Pancreas (tissue), 10 donors: ENCODE measurements at regions not wholly inside any gene's neighbourhood (a gene's known extent, or its start where the extent isn't known, plus 50 kb on each side); places are given as distances from the start of the nearest gene placed in this dataset.
A peak's percentile ranks its signal among the peaks of the same experiment; 100 is the strongest.
"Not testable (repeated sequence)": the region's sequence is repeated elsewhere in the genome, so short reads cannot be mapped to it uniquely, and the experiment has no call there.

Experiments
- ATAC-seq, 4 donors: fragments of 200-7000 bp; cut with Tn5 transposase; one replicate each; pipeline versions ENCODE4 v1.8.0 to v1.9.1; 2020; ENCODE audit warnings: mild to moderate bottlenecking in 4 of 4, moderate library complexity in 4 of 4
- DNase-seq, 6 donors: peaks; one replicate each; pipeline ENCODE4 v3.0.0-alpha.2; 2020
- FAIRE-seq: peaks from 2 replicates; lab custom pipeline; 2012; peaks lifted over from hg19 to GRCh38; lab: Jason Lieb, UNC
- H3K27ac ChIP-seq, 4 donors: fragments of 200-600 bp; sonication (generic); 1 replicate in 3 of 4; 2 replicates in 1 of 4; pipeline versions ENCODE4 v1.5.0 to v1.8.0; 2020
- H3K27me3 ChIP-seq, 4 donors: fragments of 200-600 bp; one replicate each; pipeline ENCODE4 v1.8.0; 2021
- H3K36me3 ChIP-seq, 3 donors: fragments of 200-600 bp; sonication (generic) in 1 of 3; one replicate each; pipeline versions ENCODE4 v1.5.0 to v1.8.0; 2020 to 2021
- H3K4me1 ChIP-seq, 3 donors: fragments of 200-600 bp; one replicate each; pipeline ENCODE4 v1.8.0; 2021
- H3K4me3 ChIP-seq, 4 donors: fragments of 200-600 bp; sonication (generic) in 2 of 4; one replicate each; pipeline versions ENCODE4 v1.5.0 to v1.8.0; 2020 to 2021
- H3K9me3 ChIP-seq, 4 donors: fragments of 200-600 bp; one replicate each; pipeline ENCODE4 v1.8.0; 2021
- WGBS, 2 donors: extraction: QIAGEN DNeasy Blood & Tissue Kit; methylation state at CpG; one replicate each; pipeline ENCODE4 v1.1.7; 2013; 5-methylcytosine and 5-hydroxymethylcytosine counted together
- intact Hi-C, 3 donors: fragments of 100-400 bp; cut with DNase I; formaldehyde crosslinking; loops; one replicate each; pipeline versions ENCODE4 v1.11.1 to v1.14.2; 2022
- TF ChIP-seq, protein P1 (sequence below), 4 donors: fragments of 200-600 bp; sonication (generic) in 3 of 4; IDR thresholded peaks; one replicate each; pipeline versions ENCODE4 v1.5.0 to v1.8.0; 2021; ENCODE audit warnings: antibody characterized with exemption in 4 of 4
- donor health status: healthy with polysubstance abuse.
- donor health status: DM: no; HTN: no; CAD: no; lungs with moderate emphysema.
- donor health status: DM: no; HTN: no; CAD: no.
- donor health status: control.
- donor health status: control.
- donor health status: Bipolar disorder and iron deficiency.
- donor health status: DM: yes; HTN: yes; CAD: no.
- donor health status: DM: no; HTN: no; CAD: no.
- donor health status: DM: no; HTN: no; CAD: no.
- donor health status: DM: yes; HTN: yes; CAD: no.

DNA sequence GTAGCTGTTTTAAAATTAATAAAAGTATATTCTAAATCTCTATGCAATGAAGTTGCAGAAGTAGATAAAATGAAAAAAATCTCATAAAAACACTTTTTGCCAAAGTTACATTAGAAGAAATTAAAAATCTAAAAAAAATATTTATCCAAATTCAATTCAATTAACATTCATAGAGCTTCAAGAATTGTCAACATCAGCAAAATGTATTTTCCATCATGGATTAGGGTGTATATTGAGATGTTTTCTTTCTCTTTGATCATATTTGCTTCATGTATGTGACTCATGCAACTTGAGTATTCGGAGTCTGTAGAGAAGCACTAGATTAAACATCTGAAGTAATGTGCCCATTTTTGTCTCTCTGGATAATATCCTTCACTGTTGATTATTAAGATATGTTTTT lies 415.3 kb upstream of the FAM174A start:
- peak; percentile 47 for FAIRE-seq

DNA sequence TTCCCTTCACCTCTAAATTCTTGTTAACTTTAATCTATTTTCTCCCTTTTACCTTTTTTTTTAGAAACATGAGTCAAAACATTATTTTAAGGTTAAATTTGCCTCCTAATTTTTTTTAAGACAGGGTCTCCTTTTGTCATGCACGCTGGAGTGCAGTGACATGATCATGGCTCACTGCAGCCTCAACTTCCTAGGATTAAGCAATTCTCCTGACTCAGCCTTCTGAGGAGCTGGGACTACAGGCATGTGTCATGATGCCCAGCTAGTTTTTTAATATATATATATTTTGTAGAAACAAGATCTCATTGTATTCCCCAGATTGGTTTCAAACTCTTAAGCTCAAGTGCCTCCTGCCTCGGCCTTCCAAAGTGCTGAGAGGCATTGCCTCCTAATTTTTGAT lies 424.7 kb upstream of the FAM174A start:
- no peaks in the 10 kb centered on the region for H3K9me3 ChIP-seq
- no peaks in the 10 kb centered on the region for H3K27me3 ChIP-seq
- TF ChIP-seq, protein P1, sequence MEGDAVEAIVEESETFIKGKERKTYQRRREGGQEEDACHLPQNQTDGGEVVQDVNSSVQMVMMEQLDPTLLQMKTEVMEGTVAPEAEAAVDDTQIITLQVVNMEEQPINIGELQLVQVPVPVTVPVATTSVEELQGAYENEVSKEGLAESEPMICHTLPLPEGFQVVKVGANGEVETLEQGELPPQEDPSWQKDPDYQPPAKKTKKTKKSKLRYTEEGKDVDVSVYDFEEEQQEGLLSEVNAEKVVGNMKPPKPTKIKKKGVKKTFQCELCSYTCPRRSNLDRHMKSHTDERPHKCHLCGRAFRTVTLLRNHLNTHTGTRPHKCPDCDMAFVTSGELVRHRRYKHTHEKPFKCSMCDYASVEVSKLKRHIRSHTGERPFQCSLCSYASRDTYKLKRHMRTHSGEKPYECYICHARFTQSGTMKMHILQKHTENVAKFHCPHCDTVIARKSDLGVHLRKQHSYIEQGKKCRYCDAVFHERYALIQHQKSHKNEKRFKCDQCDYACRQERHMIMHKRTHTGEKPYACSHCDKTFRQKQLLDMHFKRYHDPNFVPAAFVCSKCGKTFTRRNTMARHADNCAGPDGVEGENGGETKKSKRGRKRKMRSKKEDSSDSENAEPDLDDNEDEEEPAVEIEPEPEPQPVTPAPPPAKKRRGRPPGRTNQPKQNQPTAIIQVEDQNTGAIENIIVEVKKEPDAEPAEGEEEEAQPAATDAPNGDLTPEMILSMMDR (IDR thresholded peaks at IDR 0.05): no peak
- no peak overlapping the region for H3K27ac ChIP-seq
- WGBS, 2 donors: 48 to 70% methylated on average over 2 of the region's 2 CpGs
- DNase-seq (no peak), FAIRE-seq (no peak), ATAC-seq (no peak)
- no peaks in the 10 kb centered on the region for H3K4me1 ChIP-seq
- H3K4me3 ChIP-seq: no peak overlapping the region
- no peaks in the 10 kb centered on the region for H3K36me3 ChIP-seq
- intact Hi-C loops: no loop called here

More for the DNA sequence above, 415.3 kb upstream of the FAM174A start:
- H3K4me3 ChIP-seq: no peak overlapping the region
- H3K27ac ChIP-seq: no peak overlapping the region
- TF ChIP-seq, protein P1 (IDR thresholded peaks at IDR 0.05): no peak
- intact Hi-C loops: no loop called here
- no peaks in the 10 kb centered on the region for H3K4me1 ChIP-seq
- WGBS, 2 donors: 88 to 89% methylated on average over 1 of the region's 1 CpG
- no peaks in the 10 kb centered on the region for H3K27me3 ChIP-seq
- DNase-seq: no peak
- H3K9me3 ChIP-seq: no peaks in the 10 kb centered on the region
- no peaks in the 10 kb centered on the region for H3K36me3 ChIP-seq
- ATAC-seq: no peak

DNA sequence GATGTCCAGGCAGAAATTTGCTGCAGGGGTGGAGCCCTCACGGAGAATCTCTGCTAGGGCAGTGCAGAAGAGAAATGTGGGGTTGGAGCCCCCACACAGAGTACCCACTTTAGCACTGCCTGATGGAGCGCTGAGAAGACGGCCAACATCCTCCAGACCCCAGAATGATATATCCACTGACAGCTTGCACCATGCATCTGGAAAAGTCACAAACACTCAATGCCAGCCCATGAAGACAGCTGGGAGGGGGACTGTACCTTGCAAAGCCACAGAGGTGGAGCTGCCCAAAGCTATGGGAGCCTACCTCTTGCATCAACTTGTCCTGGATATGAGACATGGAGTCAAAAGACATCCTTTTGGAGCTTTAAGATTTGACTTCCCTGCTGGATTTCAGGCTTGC lies 426.3 kb upstream of the FAM174A start:
- H3K27me3 ChIP-seq: no peaks in the 10 kb centered on the region
- intact Hi-C loops: no loop called here
- no peak overlapping the region for H3K27ac ChIP-seq
- TF ChIP-seq, protein P1 (IDR thresholded peaks at IDR 0.05): no peak
- no peaks in the 10 kb centered on the region for H3K4me1 ChIP-seq
- H3K4me3 ChIP-seq: no peak overlapping the region
- DNase-seq (peak in 1 of 6 donors; percentile 6), FAIRE-seq (no peak), ATAC-seq (no peak)
- no peaks in the 10 kb centered on the region for H3K9me3 ChIP-seq
- H3K36me3 ChIP-seq: no peaks in the 10 kb centered on the region
- 55 to 57% methylated on average over 3 of the region's 3 CpGs for WGBS, 2 donors

DNA sequence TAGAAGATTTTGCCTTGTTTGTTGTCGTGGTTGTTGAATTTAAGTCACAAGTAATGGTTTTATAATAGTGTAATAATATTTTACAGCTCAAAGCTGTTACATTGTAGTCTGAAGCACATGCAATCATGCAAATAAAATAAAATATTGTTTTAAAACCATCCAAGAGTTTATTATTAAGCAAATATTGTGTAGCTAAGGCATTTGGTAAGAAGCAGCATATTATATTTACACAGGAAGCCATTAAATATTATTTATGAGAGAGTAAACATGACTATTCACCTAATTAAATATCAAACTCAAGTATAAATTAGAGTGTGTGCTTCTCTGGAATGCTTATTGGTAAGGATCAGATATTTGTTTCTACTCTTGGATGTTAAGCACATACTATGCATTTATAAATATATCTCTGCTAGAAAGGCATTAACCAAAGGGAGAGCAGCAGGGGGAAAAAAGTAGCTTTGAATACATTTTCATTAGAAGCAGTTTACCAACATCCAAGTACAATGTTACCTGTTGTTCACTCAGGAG lies 431.5 kb upstream of the FAM174A start:
- ATAC-seq, FAIRE-seq, H3K9me3 ChIP-seq, DNase-seq, intact Hi-C loops, H3K4me3 ChIP-seq, H3K36me3 ChIP-seq, H3K4me1 ChIP-seq, H3K27me3 ChIP-seq, H3K27ac ChIP-seq: not testable (repeated sequence)
- WGBS, 2 donors: 36 to 44% methylated on average over 1 of the region's 1 CpG

DNA sequence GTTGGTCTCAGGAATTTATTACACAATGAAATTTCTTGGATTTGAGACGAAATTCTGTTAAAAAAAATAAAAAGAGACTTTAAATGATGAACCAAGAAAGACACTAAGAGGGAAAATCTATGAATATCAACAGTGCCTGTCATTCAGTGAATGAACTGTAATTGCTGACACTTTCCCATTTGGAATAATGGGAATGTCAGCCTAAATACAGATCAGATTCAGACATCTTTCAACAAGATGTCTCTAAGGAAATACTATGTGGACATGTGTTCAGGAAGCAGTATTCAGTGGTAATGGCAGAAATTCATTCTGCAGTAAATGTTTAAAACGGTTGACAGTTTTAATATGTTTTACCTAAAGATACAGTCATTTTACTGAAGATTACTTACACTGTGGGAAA lies 433.7 kb upstream of the FAM174A start:
- H3K36me3 ChIP-seq, H3K4me1 ChIP-seq, H3K4me3 ChIP-seq, H3K27ac ChIP-seq, ATAC-seq, H3K9me3 ChIP-seq, H3K27me3 ChIP-seq, intact Hi-C loops, DNase-seq: not testable (repeated sequence)
- FAIRE-seq: peak; percentile 47
- WGBS, 2 donors: 54 to 62% methylated on average over 2 of the region's 2 CpGs

DNA sequence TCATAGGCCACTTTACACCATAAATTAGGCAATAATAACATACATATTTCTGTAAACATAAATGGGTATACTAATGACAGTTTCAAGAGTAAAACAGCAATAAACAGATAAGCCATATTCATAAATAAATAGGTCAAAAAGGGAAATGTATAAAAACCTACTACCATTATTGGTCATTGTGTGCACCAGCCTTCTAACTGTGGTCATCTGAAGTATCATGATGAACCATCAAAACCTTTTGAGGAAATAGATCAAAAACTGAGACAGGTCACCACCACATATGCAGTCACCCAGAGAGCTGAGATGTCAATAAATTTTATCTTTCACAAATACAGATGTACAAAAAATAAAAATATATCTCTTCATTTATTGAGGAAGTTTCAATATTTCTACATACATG lies 438.8 kb upstream of the FAM174A start:
- H3K27me3 ChIP-seq, H3K9me3 ChIP-seq, H3K36me3 ChIP-seq, H3K4me1 ChIP-seq, H3K4me3 ChIP-seq, H3K27ac ChIP-seq, DNase-seq, intact Hi-C loops, ATAC-seq: not testable (repeated sequence)
- FAIRE-seq: peak; percentile 87

DNA sequence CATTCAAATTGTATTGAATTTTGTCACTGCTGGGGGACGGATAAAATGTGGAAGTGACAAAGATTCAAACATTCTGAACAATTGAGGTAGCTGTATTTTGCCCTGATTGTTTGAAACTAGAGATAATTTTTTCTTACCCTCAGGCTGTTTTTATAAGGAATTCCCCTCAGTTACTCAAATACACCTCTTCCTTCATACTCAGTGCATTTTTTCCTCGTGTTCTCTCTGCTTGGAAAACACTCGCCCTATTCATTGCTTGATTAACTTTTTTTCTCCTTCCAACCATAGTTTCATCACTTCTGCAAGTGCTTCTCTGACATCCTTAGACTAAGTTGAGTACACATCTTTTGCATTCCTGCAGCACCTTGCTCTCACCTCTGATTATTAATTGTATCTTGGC lies 454.5 kb upstream of the FAM174A start:
- H3K27me3 ChIP-seq, ATAC-seq, H3K36me3 ChIP-seq, FAIRE-seq, DNase-seq, H3K9me3 ChIP-seq, intact Hi-C loops, H3K4me1 ChIP-seq, H3K27ac ChIP-seq, H3K4me3 ChIP-seq: not testable (repeated sequence)
- WGBS, 2 donors: 24 to 36% methylated on average over 3 of the region's 3 CpGs

DNA sequence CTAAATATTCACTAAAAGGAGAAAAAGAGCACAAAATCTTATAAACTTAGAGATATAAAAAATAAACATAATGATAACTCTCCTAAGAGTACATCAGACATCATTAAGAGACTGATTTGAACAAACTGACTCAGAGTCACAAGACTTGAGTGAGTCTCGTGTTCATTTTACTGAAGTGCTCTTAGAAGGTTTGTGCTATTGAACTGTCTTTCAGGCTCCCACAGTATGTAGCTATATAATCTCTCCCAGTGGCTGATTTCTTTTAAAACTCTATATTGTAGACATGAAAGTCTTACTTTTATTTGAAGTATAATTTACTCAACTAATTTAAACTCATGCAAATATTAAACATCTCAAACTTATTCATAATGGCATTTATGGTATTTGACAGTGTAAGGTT lies 456.0 kb upstream of the FAM174A start:
- ATAC-seq, intact Hi-C loops, H3K4me3 ChIP-seq, H3K36me3 ChIP-seq, FAIRE-seq, H3K27me3 ChIP-seq, DNase-seq, H3K9me3 ChIP-seq, H3K27ac ChIP-seq, H3K4me1 ChIP-seq: not testable (repeated sequence)
- WGBS, 2 donors: 53 to 75% methylated on average over 1 of the region's 1 CpG

DNA sequence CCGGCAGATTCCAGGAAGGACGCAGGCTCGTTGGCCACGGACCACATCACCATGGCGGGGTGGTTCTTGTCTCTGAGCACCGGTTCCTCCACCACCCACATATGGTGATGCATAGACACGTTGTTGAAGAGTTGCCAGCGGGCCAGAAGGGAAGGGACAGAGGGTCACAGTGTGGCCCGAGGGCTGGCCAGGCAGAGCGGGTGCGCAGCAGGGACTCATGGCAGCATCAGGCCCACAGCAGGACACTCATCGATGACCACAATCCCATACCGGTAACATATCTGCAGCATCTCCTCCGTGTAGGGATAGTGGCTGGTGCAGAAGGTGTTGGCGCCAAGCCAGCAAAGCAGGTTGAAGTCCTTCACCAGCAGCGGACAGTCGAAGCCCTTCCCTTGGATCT lies 469.2 kb upstream of the FAM174A start:
- intact Hi-C loops, H3K36me3 ChIP-seq, H3K4me3 ChIP-seq, FAIRE-seq, H3K9me3 ChIP-seq, DNase-seq, ATAC-seq, H3K27me3 ChIP-seq, H3K4me1 ChIP-seq, H3K27ac ChIP-seq: not testable (repeated sequence)
- WGBS, 2 donors: 90 to 98% methylated on average over 6 to 17 of the region's 17 CpGs
